ENCODE measurements at regions not wholly inside any gene's neighbourhood (a gene's known extent, or its start where the extent isn't known, plus 50 kb on each side); places are given as distances from the start of the nearest gene placed in this dataset.

DNA sequence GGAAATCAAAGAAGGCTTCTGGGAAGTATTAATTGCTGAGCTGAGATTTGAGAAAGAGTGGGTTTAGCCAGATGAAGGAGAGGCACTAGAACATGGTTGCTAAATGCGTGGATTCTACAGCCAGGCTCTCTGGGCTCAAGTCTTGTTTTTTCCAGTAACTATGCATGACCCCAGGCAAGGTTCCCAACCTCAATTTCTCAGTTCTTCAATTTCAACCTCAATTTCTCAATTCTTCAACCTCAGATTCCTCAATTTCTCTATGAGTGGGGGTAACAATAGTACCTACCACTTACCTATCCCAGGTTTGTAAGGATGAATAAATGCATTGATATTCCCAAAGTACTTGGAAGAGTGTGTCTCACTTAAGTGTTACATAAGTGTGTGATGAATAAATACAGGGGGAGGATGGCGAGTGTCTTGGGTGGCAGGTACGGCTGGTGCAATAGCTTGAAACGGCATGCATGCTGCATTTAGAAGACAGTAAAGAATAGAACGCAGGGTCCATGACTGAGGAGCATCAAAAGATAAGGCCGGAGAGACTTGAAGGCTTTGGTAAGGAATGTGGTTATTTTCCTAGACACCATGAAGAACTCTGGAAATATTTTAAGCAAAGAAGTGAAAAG lies 149.1 kb upstream of the ATP2B1 start:
- WGBS, 2 donors (ENCODE audit: low coverage in 1 of 2): 77 to 96% methylated on average over 4 to 6 of the region's 6 CpGs
- Histone ChIP-seq H3K9me3 (no peaks in the 10 kb centered on the region), H3K4me1 (peaks cover 0 to 7% (median 0%) of the 10 kb centered on the region in 4 donors), H3K27ac (no peak overlapping the region), H3K4me3 (no peak overlapping the region), H3K27me3 (no peaks in the 10 kb centered on the region), H3K36me3 (no peaks in the 10 kb centered on the region)
- intact Hi-C loops (cut with DNase I; ENCODE audit: low total_unique reads): no loop called here
- in situ Hi-C loops (cut with MboI; ENCODE audit: low pct_ligation_motif_present in 1 of 4, low pct_unique_long_range_greater_than_20kb in 1 of 4, low sequenced_read_pairs in 3 of 4): no loop called here
- no peak for DNase-seq
- no peak for TF ChIP-seq POLR2A (IDR thresholded peaks at IDR 0.05)
- no peak for TF ChIP-seq POLR2AphosphoS5 (IDR thresholded peaks at IDR 0.05)
- TF ChIP-seq EP300 (IDR thresholded peaks at IDR 0.05; ENCODE audit: low read depth): no peak
- TF ChIP-seq, protein P1, sequence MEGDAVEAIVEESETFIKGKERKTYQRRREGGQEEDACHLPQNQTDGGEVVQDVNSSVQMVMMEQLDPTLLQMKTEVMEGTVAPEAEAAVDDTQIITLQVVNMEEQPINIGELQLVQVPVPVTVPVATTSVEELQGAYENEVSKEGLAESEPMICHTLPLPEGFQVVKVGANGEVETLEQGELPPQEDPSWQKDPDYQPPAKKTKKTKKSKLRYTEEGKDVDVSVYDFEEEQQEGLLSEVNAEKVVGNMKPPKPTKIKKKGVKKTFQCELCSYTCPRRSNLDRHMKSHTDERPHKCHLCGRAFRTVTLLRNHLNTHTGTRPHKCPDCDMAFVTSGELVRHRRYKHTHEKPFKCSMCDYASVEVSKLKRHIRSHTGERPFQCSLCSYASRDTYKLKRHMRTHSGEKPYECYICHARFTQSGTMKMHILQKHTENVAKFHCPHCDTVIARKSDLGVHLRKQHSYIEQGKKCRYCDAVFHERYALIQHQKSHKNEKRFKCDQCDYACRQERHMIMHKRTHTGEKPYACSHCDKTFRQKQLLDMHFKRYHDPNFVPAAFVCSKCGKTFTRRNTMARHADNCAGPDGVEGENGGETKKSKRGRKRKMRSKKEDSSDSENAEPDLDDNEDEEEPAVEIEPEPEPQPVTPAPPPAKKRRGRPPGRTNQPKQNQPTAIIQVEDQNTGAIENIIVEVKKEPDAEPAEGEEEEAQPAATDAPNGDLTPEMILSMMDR (IDR thresholded peaks at IDR 0.05): no peak

DNA sequence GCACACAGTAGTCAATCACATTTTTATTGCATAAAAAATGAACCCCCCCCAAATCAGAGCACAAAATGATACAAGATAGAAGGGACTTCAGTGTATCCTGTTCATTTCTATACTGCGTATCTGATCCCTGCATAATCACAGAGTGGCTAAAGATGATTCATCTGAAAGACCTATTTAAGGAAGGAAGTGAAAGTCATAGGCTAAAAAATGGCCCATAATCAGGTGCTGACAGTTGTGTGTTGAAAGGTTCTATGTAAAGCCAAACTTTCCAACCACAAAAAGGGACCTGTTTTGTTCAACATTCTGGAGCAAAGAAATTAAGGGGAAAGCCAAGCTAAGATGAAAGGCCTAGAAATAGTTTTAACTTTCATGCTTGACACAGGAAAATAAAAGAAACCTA lies 147.8 kb upstream of the ATP2B1 start:
- Histone ChIP-seq H3K27ac (no peak overlapping the region), H3K27me3 (no peaks in the 10 kb centered on the region), H3K4me3 (no peak overlapping the region), H3K4me1 (peaks cover 0 to 7% (median 0%) of the 10 kb centered on the region in 4 donors), H3K36me3 (no peaks in the 10 kb centered on the region), H3K9me3 (no peaks in the 10 kb centered on the region)
- in situ Hi-C loops (cut with MboI; ENCODE audit: low pct_ligation_motif_present in 1 of 4, low pct_unique_long_range_greater_than_20kb in 1 of 4, low sequenced_read_pairs in 3 of 4): no loop called here
- DNase-seq: no peak
- no peak for TF ChIP-seq POLR2A (IDR thresholded peaks at IDR 0.05)
- no peak for TF ChIP-seq POLR2AphosphoS5 (IDR thresholded peaks at IDR 0.05)
- no peak for TF ChIP-seq EP300 (IDR thresholded peaks at IDR 0.05; ENCODE audit: low read depth)
- TF ChIP-seq, protein P1 (IDR thresholded peaks at IDR 0.05): no peak
- 67 to 80% methylated on average over 1 of the region's 1 CpG for WGBS, 2 donors (ENCODE audit: low coverage in 1 of 2)
- intact Hi-C loops (cut with DNase I; ENCODE audit: low total_unique reads): no loop called here

DNA sequence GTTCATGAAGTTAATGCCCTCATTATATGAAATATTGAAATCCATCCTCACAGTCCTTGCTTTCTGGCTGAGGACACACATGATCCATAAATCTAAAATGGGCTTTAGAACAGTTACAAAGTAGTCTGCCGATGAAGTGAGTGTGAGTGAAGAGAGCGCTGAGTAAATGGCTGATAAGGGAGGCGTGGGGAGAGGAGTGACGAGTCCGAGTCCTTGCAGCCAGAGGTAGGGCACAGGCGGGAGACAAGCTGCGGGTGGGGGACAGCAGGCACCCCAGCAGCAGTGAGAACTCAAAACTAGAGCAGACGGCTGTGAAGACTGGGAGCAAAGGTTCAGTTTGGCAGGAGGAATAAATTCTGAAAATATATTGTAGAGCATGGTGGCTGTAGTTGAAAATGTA lies 140.1 kb upstream of the ATP2B1 start:
- WGBS, 2 donors (ENCODE audit: low coverage in 1 of 2): 94 to 96% methylated on average over 5 to 8 of the region's 8 CpGs
- Histone ChIP-seq H3K36me3 (no peaks in the 10 kb centered on the region), H3K27ac (no peak overlapping the region), H3K4me1 (no peaks in the 10 kb centered on the region), H3K4me3 (no peak overlapping the region), H3K9me3 (no peaks in the 10 kb centered on the region), H3K27me3 (no peaks in the 10 kb centered on the region)
- intact Hi-C loops (cut with DNase I; ENCODE audit: low total_unique reads): no loop called here
- TF ChIP-seq, protein P1 (IDR thresholded peaks at IDR 0.05): no peak
- TF ChIP-seq POLR2AphosphoS5 (IDR thresholded peaks at IDR 0.05) (no peak), POLR2A (IDR thresholded peaks at IDR 0.05) (no peak), EP300 (IDR thresholded peaks at IDR 0.05; ENCODE audit: low read depth) (no peak)
- in situ Hi-C loops (cut with MboI; ENCODE audit: low pct_ligation_motif_present in 1 of 4, low pct_unique_long_range_greater_than_20kb in 1 of 4, low sequenced_read_pairs in 3 of 4): no loop called here
- DNase-seq: no peak

DNA sequence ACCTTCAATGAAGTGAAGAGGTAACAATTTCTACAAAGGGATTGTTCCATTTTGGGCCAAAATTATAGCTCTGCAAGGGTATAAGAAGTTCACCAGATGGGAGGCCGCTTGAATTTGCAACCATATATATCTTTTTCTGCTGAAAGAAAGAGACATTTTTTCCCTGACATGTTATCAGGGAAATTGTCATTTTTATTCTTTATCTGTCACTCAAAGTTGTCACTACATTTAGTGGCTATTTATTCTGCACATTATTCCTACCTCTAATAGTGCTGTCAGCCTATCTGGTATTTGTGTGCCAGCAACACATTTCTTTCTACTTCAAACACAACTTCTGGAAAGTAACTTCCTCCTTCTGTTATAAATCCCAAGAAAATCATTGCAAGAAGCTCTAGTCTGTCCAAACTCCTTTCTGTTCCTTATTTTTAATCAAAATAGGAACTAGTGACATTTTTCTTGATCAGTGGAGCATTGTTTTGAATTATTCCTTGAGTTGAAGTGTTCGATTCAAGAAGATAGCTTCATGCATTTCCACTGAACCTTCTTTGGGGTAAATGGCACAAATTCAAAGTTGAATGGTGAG lies 137.9 kb upstream of the ATP2B1 start:
- intact Hi-C loops (cut with DNase I; ENCODE audit: low total_unique reads): no loop called here
- Histone ChIP-seq H3K36me3 (no peaks in the 10 kb centered on the region), H3K4me3 (no peak overlapping the region), H3K27ac (no peak overlapping the region), H3K4me1 (no peaks in the 10 kb centered on the region), H3K9me3 (no peaks in the 10 kb centered on the region), H3K27me3 (no peaks in the 10 kb centered on the region)
- DNase-seq: no peak
- in situ Hi-C loops (cut with MboI; ENCODE audit: low pct_ligation_motif_present in 1 of 4, low pct_unique_long_range_greater_than_20kb in 1 of 4, low sequenced_read_pairs in 3 of 4): no loop called here
- no peak for TF ChIP-seq POLR2AphosphoS5 (IDR thresholded peaks at IDR 0.05)
- TF ChIP-seq POLR2A (IDR thresholded peaks at IDR 0.05): no peak
- TF ChIP-seq, protein P1 (IDR thresholded peaks at IDR 0.05): no peak
- 78 to 91% methylated on average over 2 of the region's 2 CpGs for WGBS, 2 donors (ENCODE audit: low coverage in 1 of 2)

Measured in transverse colon (tissue), 4 donors.